ENCODE measurements at regions not wholly inside any gene's neighbourhood (a gene's known extent, or its start where the extent isn't known, plus 50 kb on each side); places are given as distances from the start of the nearest gene placed in this dataset.

GRCh38 chr22:48829908-48830307, 997.8 kb downstream of the BRD1 start:
- Histone ChIP-seq H3K27me3 (ENCODE audit: insufficient read depth, low read length) (peaks cover 13% of the 10 kb centered on the region), H3K9me2 (ENCODE audit: insufficient read depth) (no peaks in the 10 kb centered on the region), H3K9ac (ENCODE audit: low read length) (no peak overlapping the region), H2AFZ (ENCODE audit: low read depth, low read length, poor library complexity, severe bottlenecking) (no peak overlapping the region), H3K4me1 (ENCODE audit: control insufficient read depth in 1 of 2, insufficient read depth in 2 of 2, low read length in 2 of 2) (no peaks in the 10 kb centered on the region), H3K36me3 (ENCODE audit: control insufficient read depth in 1 of 2, insufficient read depth in 2 of 2, low read length in 2 of 2) (no peaks in the 10 kb centered on the region), H3K4me2 (ENCODE audit: low read length) (no peak overlapping the region), H3K4me3 (replicated peaks in 1 of 2; ENCODE audit: low read depth in 1 of 2, low read length in 2 of 2) (no peak overlapping the region), H3K9me3 (ENCODE audit: control insufficient read depth in 1 of 2, insufficient read depth in 1 of 2, low read depth in 1 of 2, low read length in 2 of 2) (no peaks in the 10 kb centered on the region), H4K20me1 (ENCODE audit: insufficient read depth) (no peaks in the 10 kb centered on the region), H3K27ac (ENCODE audit: low read depth, low read length) (no peak overlapping the region), H3K79me2 (ENCODE audit: insufficient read depth, low read length) (no peaks in the 10 kb centered on the region)
- no peak for ATAC-seq
- DNase-seq (ENCODE audit: low read depth, low spot score): no peak
- RAD21 ChIA-PET (ENCODE audit: low non-redundant PET in 1 of 2, low total read pairs in 2 of 2, uncharacterized antibody in 2 of 2, unreplicated experiment in 2 of 2): no interaction called here
- CTCF ChIA-PET: no interaction called here
- no peak for TF ChIP-seq EZH2phosphoT487 (IDR thresholded peaks at IDR 0.05; ENCODE audit: borderline replicate concordance)
- no peak for TF ChIP-seq FOSL1 (IDR thresholded peaks at IDR 0.05; ENCODE audit: low read depth)
- TF ChIP-seq TCF7L2 (IDR thresholded peaks at IDR 0.05; ENCODE audit: borderline replicate concordance, extremely low read depth, insufficient read depth, insufficient read length): no peak
- no peak for TF ChIP-seq ATF3 (IDR thresholded peaks at IDR 0.05)
- TF ChIP-seq RAD21 (IDR thresholded peaks at IDR 0.05; ENCODE audit: low read depth): no peak
- no peak for TF ChIP-seq ZFX (IDR thresholded peaks at IDR 0.05)
- TF ChIP-seq CTCF (IDR thresholded peaks at IDR 0.05 in 2 of 3, conservative IDR thresholded peaks at IDR 0.05 in 1 of 3; ENCODE audit: borderline replicate concordance in 1 of 3, insufficient read depth in 1 of 3, low read depth in 2 of 3, low read length in 2 of 3): no peak
- TF ChIP-seq YY1 (IDR thresholded peaks at IDR 0.05; ENCODE audit: extremely low read depth, insufficient replicate concordance, low read depth, low read length): no peak
- TF ChIP-seq ZNF274 (IDR thresholded peaks at IDR 0.05; ENCODE audit: low read depth, low read length): no peak
- no peak for TF ChIP-seq ELF1 (IDR thresholded peaks at IDR 0.05; ENCODE audit: borderline replicate concordance, low read depth)
- POLR2A ChIA-PET: no interaction called here
- intact Hi-C loops (cut with micrococcal nuclease): no loop called here
- no TSS peak for BruUV-seq (replicated peaks)
